Activated naive CD4-positive, alpha-beta T cell treated with anti-CD3 and anti-CD28 coated beads, Interleukin-2, amount 10 ng/mL, durations not matched to agents 7 days and 5 days (primary cell): ENCODE measurements at regions not wholly inside any gene's neighbourhood (a gene's known extent, or its start where the extent isn't known, plus 50 kb on each side); places are given as distances from the start of the nearest gene placed in this dataset.

ENCODE experiments used
- CTCF ChIA-PET: fragments of 350-600 bp; sonication (Branson Sonifier 250); formaldehyde crosslinking; loops from one replicate; lab custom pipeline; 2021; ENCODE audit warnings: antibody characterized with exemption; lab: Charles Lee
- DNase-seq: peaks from one replicate; pipeline ENCODE4 v3.0.0-alpha.2; 2020
- H3K27ac Mint-ChIP-seq: one replicate; pipeline ENCODE4 v1.8.0; 2021; ENCODE audit warnings: mild to moderate bottlenecking, moderate library complexity, mixed read lengths
- H3K27me3 Mint-ChIP-seq: one replicate; pipeline ENCODE4 v1.8.0; 2021; ENCODE audit warnings: mild to moderate bottlenecking, mixed read lengths
- H3K36me3 Mint-ChIP-seq: one replicate; pipeline ENCODE4 v1.8.0; 2021; ENCODE audit warnings: mixed read lengths
- H3K4me1 Mint-ChIP-seq: one replicate; pipeline ENCODE4 v1.8.0; 2021; ENCODE audit warnings: mixed read lengths
- H3K4me3 Mint-ChIP-seq: one replicate; pipeline ENCODE4 v1.8.0; 2021; ENCODE audit warnings: mild to moderate bottlenecking, moderate library complexity, mixed read lengths
- H3K9me3 Mint-ChIP-seq: one replicate; pipeline ENCODE4 v1.8.0; 2021; ENCODE audit warnings: mixed read lengths

DNA sequence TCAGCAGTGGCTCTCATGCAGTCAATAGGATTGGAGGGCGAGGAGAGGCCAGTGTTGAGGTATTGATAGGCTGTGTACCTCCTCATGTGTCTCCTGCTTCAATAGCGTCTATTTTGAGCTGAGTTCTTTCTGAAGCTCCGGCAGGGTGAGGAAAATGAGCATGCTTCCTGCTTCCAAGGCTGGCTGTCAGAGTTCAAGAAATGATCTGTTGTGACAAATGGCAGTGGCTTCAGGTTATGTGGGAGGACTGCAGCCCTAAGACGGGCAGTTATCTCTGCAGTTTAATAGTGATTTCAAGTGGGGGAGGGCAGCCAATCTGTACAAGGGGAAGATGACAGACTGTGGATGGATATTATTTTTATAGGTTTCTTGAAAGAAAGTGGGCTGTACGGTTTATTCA is 54.0 kb upstream of the CXCL14 start:
- H3K36me3 Mint-ChIP-seq = no peaks in the 10 kb centered on the region
- no peaks in the 10 kb centered on the region for H3K4me1 Mint-ChIP-seq
- H3K4me3 Mint-ChIP-seq = no peak overlapping the region
- H3K9me3 Mint-ChIP-seq = no peaks in the 10 kb centered on the region
- no peak for DNase-seq
- H3K27ac Mint-ChIP-seq = no peak overlapping the region
- CTCF ChIA-PET = no interaction called here
- peaks cover 15% of the 10 kb centered on the region for H3K27me3 Mint-ChIP-seq

DNA sequence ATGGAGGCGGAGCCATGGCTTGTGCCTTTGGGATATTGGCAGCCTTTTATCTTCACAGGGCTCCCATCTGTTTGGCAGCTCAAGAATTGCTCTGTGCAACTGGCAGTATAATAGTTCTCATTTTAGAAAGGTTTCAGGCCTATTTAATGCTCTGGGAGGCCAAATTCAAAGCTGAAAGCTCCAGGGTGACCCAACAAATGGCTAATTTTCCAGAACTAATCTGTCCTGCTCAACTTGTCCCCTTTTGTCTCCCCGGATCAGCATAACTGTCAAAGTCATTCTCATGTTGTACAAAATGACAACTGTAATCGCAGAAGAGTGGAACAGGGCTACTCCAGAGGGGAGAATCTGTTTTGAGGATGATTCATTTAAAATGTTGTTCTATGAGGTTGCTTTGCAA is 52.6 kb upstream of the CXCL14 start:
- Mint-ChIP-seq H3K4me3 (no peak overlapping the region), H3K4me1 (no peaks in the 10 kb centered on the region), H3K27ac (no peak overlapping the region), H3K36me3 (no peaks in the 10 kb centered on the region), H3K27me3 (peaks cover 12% of the 10 kb centered on the region), H3K9me3 (no peaks in the 10 kb centered on the region)
- CTCF ChIA-PET = no interaction called here
- no peak for DNase-seq

DNA sequence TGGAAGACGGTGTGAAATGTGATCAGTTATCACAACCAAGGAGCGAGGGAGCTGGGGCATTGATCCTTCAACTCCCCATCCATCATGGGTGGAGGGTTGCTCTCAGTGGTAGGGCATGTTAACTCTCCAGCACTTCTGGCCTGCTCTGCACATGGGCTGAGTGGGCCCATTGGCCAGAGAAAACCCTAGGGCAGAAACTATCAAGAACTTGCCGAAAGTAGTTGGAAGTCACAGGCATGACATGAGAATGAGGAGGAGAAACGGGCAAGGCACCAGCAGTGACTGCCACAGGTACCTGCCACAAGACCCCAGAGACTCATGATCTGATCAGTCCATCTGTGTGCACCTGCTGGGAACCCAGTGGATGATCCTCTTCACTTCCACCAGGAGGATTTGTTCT is 50.9 kb upstream of the CXCL14 start:
- H3K27ac Mint-ChIP-seq = no peak overlapping the region
- H3K9me3 Mint-ChIP-seq = no peaks in the 10 kb centered on the region
- no peaks in the 10 kb centered on the region for H3K36me3 Mint-ChIP-seq
- no peak for DNase-seq
- no peak overlapping the region for H3K4me3 Mint-ChIP-seq
- CTCF ChIA-PET = no interaction called here
- H3K27me3 Mint-ChIP-seq = peaks cover 17% of the 10 kb centered on the region
- no peaks in the 10 kb centered on the region for H3K4me1 Mint-ChIP-seq

DNA sequence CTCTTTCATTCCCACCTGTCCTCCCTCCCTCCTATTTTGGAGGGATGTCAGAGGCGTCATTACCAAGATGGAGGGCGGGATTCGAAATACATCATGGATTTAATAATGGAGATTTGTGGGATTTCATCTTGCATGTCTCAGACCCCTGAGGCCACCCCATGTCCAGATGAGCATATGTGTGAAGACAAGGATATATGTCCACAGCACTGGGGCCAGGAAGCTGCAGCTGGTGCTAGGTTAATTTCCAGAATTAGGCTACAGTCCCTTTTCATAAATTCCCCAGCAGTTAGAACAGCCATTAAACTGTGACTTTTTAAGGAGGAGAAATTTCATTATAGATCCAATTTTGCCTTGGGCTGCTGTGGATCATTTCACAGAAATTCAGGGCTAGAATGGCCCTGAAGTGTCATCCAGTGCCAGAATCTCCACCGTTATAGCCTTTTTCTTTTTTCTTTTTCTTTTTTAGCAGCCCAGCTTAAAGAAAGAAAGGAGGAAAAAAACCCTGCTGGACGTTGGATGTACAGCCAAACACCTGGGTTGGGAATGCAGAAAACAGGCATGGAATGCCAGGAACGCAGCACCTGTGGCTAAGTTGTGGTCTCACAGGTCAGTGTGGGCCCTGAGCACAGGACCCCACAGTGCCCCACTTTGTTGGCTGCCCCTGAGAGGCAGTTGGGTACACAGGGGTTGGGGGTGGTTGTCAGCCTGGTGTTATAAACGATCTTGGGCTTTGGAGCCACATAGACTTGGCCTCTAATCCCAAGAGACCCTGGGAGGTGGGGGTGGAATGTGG is 50.2 kb upstream of the CXCL14 start:
- DNase-seq = no peak
- CTCF ChIA-PET = no interaction called here
- H3K4me1 Mint-ChIP-seq = no peaks in the 10 kb centered on the region
- H3K27me3 Mint-ChIP-seq = peaks cover 17% of the 10 kb centered on the region
- no peak overlapping the region for H3K4me3 Mint-ChIP-seq
- H3K9me3 Mint-ChIP-seq = no peaks in the 10 kb centered on the region
- no peak overlapping the region for H3K27ac Mint-ChIP-seq
- no peaks in the 10 kb centered on the region for H3K36me3 Mint-ChIP-seq
